ENCODE measurements at regions not wholly inside any gene's neighbourhood (a gene's known extent, or its start where the extent isn't known, plus 50 kb on each side); places are given as distances from the start of the nearest gene placed in this dataset.

- Mint-ChIP-seq H3K9me3 (peaks cover 13% of the 10 kb centered on the region), H3K27ac (no peak overlapping the region), H3K36me3 (no peaks in the 10 kb centered on the region; the same call in 1 of the 2 replicates), H3K4me3 (no peak overlapping the region), H3K27me3 (ENCODE audit: low read depth) (no peaks in the 10 kb centered on the region), H3K4me1 (peaks cover 5% of the 10 kb centered on the region)
- DNase-seq (ENCODE audit: low spot score) (no peak), ATAC-seq (no peak)
- no peak for TF ChIP-seq ELF4 (CRISPR knock-in tag; IDR thresholded peaks at IDR 0.05; ENCODE audit: low read depth)
- no peak for TF ChIP-seq OVOL2 (CRISPR knock-in tag; IDR thresholded peaks at IDR 0.05; ENCODE audit: borderline replicate concordance)
- no peak for TF ChIP-seq SP1 (CRISPR knock-in tag; conservative IDR thresholded peaks at IDR 0.05)
- TF ChIP-seq HMGA2 (CRISPR knock-in tag; IDR thresholded peaks at IDR 0.05): no peak
- no peak for TF ChIP-seq PRRX2 (CRISPR knock-in tag; IDR thresholded peaks at IDR 0.05)
- TF ChIP-seq IRF1 (CRISPR knock-in tag; IDR thresholded peaks at IDR 0.05): no peak
- TF ChIP-seq SMAD4 (CRISPR knock-in tag; IDR thresholded peaks at IDR 0.05): no peak
- TF ChIP-seq ESRRA (CRISPR knock-in tag; IDR thresholded peaks at IDR 0.05; ENCODE audit: borderline replicate concordance): no peak
- TF ChIP-seq ZNF396 (CRISPR knock-in tag; IDR thresholded peaks at IDR 0.05; ENCODE audit: borderline replicate concordance): no peak
- no peak for TF ChIP-seq ZNF671 (CRISPR knock-in tag; IDR thresholded peaks at IDR 0.05)
- no peak for TF ChIP-seq ZBTB43 (CRISPR knock-in tag; IDR thresholded peaks at IDR 0.05)
- TF ChIP-seq JUN (CRISPR knock-in tag; IDR thresholded peaks at IDR 0.05): no peak
- TF ChIP-seq ATF6 (CRISPR knock-in tag; IDR thresholded peaks at IDR 0.05): no peak
- ChIA-PET POLR2A (no interaction called here), CTCF (no interaction called here)
Observed at GRCh38 chr1:87523466-87523865, 194.8 kb downstream of the LMO4 start.

GRCh38 chr1:87524021-87524754 lies 195.5 kb downstream of the LMO4 start:
- Mint-ChIP-seq H3K27ac (no peak overlapping the region), H3K4me1 (peaks cover 5% of the 10 kb centered on the region), H3K27me3 (ENCODE audit: low read depth) (no peaks in the 10 kb centered on the region), H3K36me3 (no peaks in the 10 kb centered on the region; the same call in 1 of the 2 replicates), H3K9me3 (peaks cover 18% of the 10 kb centered on the region), H3K4me3 (no peak overlapping the region)
- ATAC-seq: no peak
- CTCF ChIA-PET: no interaction called here
- DNase-seq (ENCODE audit: low spot score): no peak
- POLR2A ChIA-PET: no interaction called here
- TF ChIP-seq ZNF263 (CRISPR knock-in tag; IDR thresholded peaks at IDR 0.05; ENCODE audit: low read depth): no peak
- TF ChIP-seq NFATC4 (CRISPR knock-in tag; IDR thresholded peaks at IDR 0.05): no peak
- no peak for TF ChIP-seq FOXK1 (CRISPR knock-in tag; IDR thresholded peaks at IDR 0.05)
- TF ChIP-seq ZNF396 (CRISPR knock-in tag; IDR thresholded peaks at IDR 0.05; ENCODE audit: borderline replicate concordance): no peak
- TF ChIP-seq ZNF671 (CRISPR knock-in tag; IDR thresholded peaks at IDR 0.05): no peak
- TF ChIP-seq ETV6 (CRISPR knock-in tag; IDR thresholded peaks at IDR 0.05): no peak
- no peak for TF ChIP-seq ZNF532 (CRISPR knock-in tag; IDR thresholded peaks at IDR 0.05; ENCODE audit: borderline replicate concordance)
- no peak for TF ChIP-seq KAT7 (CRISPR knock-in tag; IDR thresholded peaks at IDR 0.05; ENCODE audit: borderline replicate concordance)
- no peak for TF ChIP-seq ELF4 (CRISPR knock-in tag; IDR thresholded peaks at IDR 0.05; ENCODE audit: low read depth)
- no peak for TF ChIP-seq TEAD4 (CRISPR knock-in tag; IDR thresholded peaks at IDR 0.05)
- no peak for TF ChIP-seq GABPB1 (CRISPR knock-in tag; IDR thresholded peaks at IDR 0.05)
- TF ChIP-seq ATF1 (CRISPR knock-in tag; IDR thresholded peaks at IDR 0.05): no peak
- TF ChIP-seq ARID4B (CRISPR knock-in tag; IDR thresholded peaks at IDR 0.05; ENCODE audit: borderline replicate concordance): no peak
